DND-41 (cell line): ENCODE measurements at regions not wholly inside any gene's neighbourhood (a gene's known extent, or its start where the extent isn't known, plus 50 kb on each side); places are given as distances from the start of the nearest gene placed in this dataset.
"Not testable (repeated sequence)": the region's sequence is repeated elsewhere in the genome, so short reads cannot be mapped to it uniquely, and the experiment has no call there.

Experiments
- ATAC-seq: fragments of 200-7000 bp; cut with Tn5 transposase; 3 replicates; pipeline ENCODE4 v1.9.1; 2021; ENCODE audit warnings: low read depth; ENCODE audit not compliant: insufficient read depth
- DNase-seq: peaks from one replicate; pipeline ENCODE4 v3.0.0-alpha.2; 2020
- H2AFZ ChIP-seq: 2 replicates; pipeline ENCODE4 v1.6.0; 2012; ENCODE audit warnings: low read depth, low read length
- H3K27ac ChIP-seq: 2 replicates; pipeline ENCODE4 v1.5.1; 2012; ENCODE audit warnings: low read length, inconsistent platforms
- H3K27me3 ChIP-seq: fragments of 200-600 bp; sonication (generic); 2 replicates; pipeline ENCODE4 v1.6.0; 2012; ENCODE audit warnings: low read length, mild to moderate bottlenecking, inconsistent platforms; ENCODE audit not compliant: insufficient read depth, poor library complexity
- H3K36me3 ChIP-seq: 2 replicates; pipeline ENCODE4 v1.5.1; 2012; ENCODE audit warnings: low read length, inconsistent platforms; ENCODE audit not compliant: insufficient read depth
- H3K4me1 ChIP-seq: 2 replicates; pipeline ENCODE4 v1.5.1; 2012; ENCODE audit warnings: mild to moderate bottlenecking, low read length; ENCODE audit not compliant: insufficient read depth
- H3K4me2 ChIP-seq: 2 replicates; pipeline ENCODE4 v1.6.0; 2012; ENCODE audit warnings: mild to moderate bottlenecking, moderate library complexity, low read length, inconsistent platforms; ENCODE audit not compliant: insufficient read depth
- H3K4me3 ChIP-seq, 2 experiments: fragments of 200-600 bp in 1 of 2; shearing (Covaris generic) in 1 of 2; 2 replicates each; pipeline ENCODE4 v1.5.1; 2012 to 2016; ENCODE audit warnings: inconsistent platforms in 2 of 2, low read length in 2 of 2, mild to moderate bottlenecking in 2 of 2, low read depth in 1 of 2, moderate library complexity in 1 of 2
- H3K79me2 ChIP-seq: 2 replicates; pipeline ENCODE4 v1.6.0; 2012; ENCODE audit warnings: low read length, inconsistent platforms; ENCODE audit not compliant: insufficient read depth
- H3K9ac ChIP-seq: 2 replicates; pipeline ENCODE4 v1.6.0; 2012; ENCODE audit warnings: low read depth, mild to moderate bottlenecking, inconsistent platforms, low read length, moderate library complexity
- H3K9me3 ChIP-seq: 2 replicates; pipeline ENCODE4 v1.5.1; 2012; ENCODE audit warnings: low read length, moderate library complexity, mild to moderate bottlenecking, inconsistent platforms; ENCODE audit not compliant: insufficient read depth, severe bottlenecking
- H4K20me1 ChIP-seq: 2 replicates; pipeline ENCODE4 v1.6.0; 2012; ENCODE audit warnings: low read length; ENCODE audit not compliant: insufficient read depth
- CTCF ChIP-seq: IDR thresholded peaks from 2 replicates; pipeline ENCODE4 v1.5.1; 2012; ENCODE audit warnings: borderline replicate concordance, low read length, moderate library complexity, mild to moderate bottlenecking; ENCODE audit not compliant: poor library complexity, severe bottlenecking; ENCODE audit errors: extremely low read depth
- EZH2 ChIP-seq: IDR thresholded peaks from 3 replicates; pipeline ENCODE4 v1.6.1; 2012; ENCODE audit warnings: borderline replicate concordance, low read depth, mild to moderate bottlenecking, moderate library complexity, low read length, inconsistent platforms; ENCODE audit not compliant: severe bottlenecking

- no peak overlapping the region for H3K4me3 ChIP-seq
- no peaks in the 10 kb centered on the region for H4K20me1 ChIP-seq
- DNase-seq = no peak
- no peaks in the 10 kb centered on the region for H3K27me3 ChIP-seq
- ATAC-seq = no peak
- no peak overlapping the region for H3K9ac ChIP-seq
- H3K79me2 ChIP-seq = no peaks in the 10 kb centered on the region
- H3K4me2 ChIP-seq = no peak overlapping the region
- no peak overlapping the region for H2AFZ ChIP-seq
- TF ChIP-seq EZH2 = no peak
- TF ChIP-seq CTCF = no peak
- H3K36me3 ChIP-seq = no peaks in the 10 kb centered on the region
- no peaks in the 10 kb centered on the region for H3K4me1 ChIP-seq
- H3K27ac ChIP-seq = no peak overlapping the region
- H3K9me3 ChIP-seq = no peaks in the 10 kb centered on the region
These were observed 263.4 kb downstream of the DEPDC1B start for GRCh38 chr5:60436518-60436917.

GRCh38 chr5:60435808-60436207, 264.2 kb downstream of the DEPDC1B start:
- Histone ChIP-seq H3K9ac (no peak overlapping the region), H2AFZ (no peak overlapping the region), H3K36me3 (no peaks in the 10 kb centered on the region), H3K9me3 (no peaks in the 10 kb centered on the region), H3K27me3 (no peaks in the 10 kb centered on the region), H3K4me3 (no peak overlapping the region), H3K79me2 (no peaks in the 10 kb centered on the region), H4K20me1 (no peaks in the 10 kb centered on the region), H3K27ac (no peak overlapping the region), H3K4me1 (no peaks in the 10 kb centered on the region), H3K4me2 (no peak overlapping the region)
- DNase-seq = no peak
- no peak for ATAC-seq
- TF ChIP-seq CTCF = no peak
- no peak for TF ChIP-seq EZH2

- not testable (repeated sequence) for H3K9me3 ChIP-seq, H3K79me2 ChIP-seq, H3K4me1 ChIP-seq, H3K27me3 ChIP-seq, H3K27ac ChIP-seq, H4K20me1 ChIP-seq, ATAC-seq, H3K9ac ChIP-seq, H3K36me3 ChIP-seq, DNase-seq, H2AFZ ChIP-seq, H3K4me3 ChIP-seq, H3K4me2 ChIP-seq
These were observed 273.8 kb downstream of the DEPDC1B start for GRCh38 chr5:60426189-60426588.

- not testable (repeated sequence) for H3K36me3 ChIP-seq, ATAC-seq, H3K79me2 ChIP-seq, H3K9me3 ChIP-seq, H3K4me2 ChIP-seq, H3K4me1 ChIP-seq, H3K4me3 ChIP-seq, H3K27me3 ChIP-seq, H2AFZ ChIP-seq, H4K20me1 ChIP-seq, H3K9ac ChIP-seq, H3K27ac ChIP-seq, DNase-seq
These were observed 279.2 kb downstream of the DEPDC1B start for GRCh38 chr5:60420773-60421172.
